WTC11 (cell line): ENCODE measurements at regions not wholly inside any gene's neighbourhood (a gene's known extent, or its start where the extent isn't known, plus 50 kb on each side); places are given as distances from the start of the nearest gene placed in this dataset.

ENCODE experiments used
- ATAC-seq: fragments of 200-7000 bp; cut with Tn5 transposase; 2 replicates; pipeline ENCODE4 v1.10.0; 2021; ENCODE audit warnings: mild to moderate bottlenecking, moderate library complexity
- CTCF ChIA-PET: fragments of 300-600 bp; sonication (Branson Sonifier 250); formaldehyde crosslinking; loops from one replicate; lab custom pipeline; 2021; ENCODE audit warnings: antibody characterized with exemption; lab: Charles Lee
- POLR2A ChIA-PET: fragments of 350-600 bp; sonication (Branson Sonifier 250); formaldehyde crosslinking; loops from one replicate; lab custom pipeline; 2021; ENCODE audit warnings: antibody characterized with exemption; lab: Charles Lee
- DNase-seq: peaks from one replicate; pipeline ENCODE4 v3.0.0; 2021; ENCODE audit warnings: low spot score
- H3K27ac Mint-ChIP-seq: 2 replicates; pipeline ENCODE4 v1.8.0; 2021; ENCODE audit warnings: mixed read lengths
- H3K27me3 Mint-ChIP-seq: 2 replicates; pipeline ENCODE4 v1.8.0; 2021; ENCODE audit warnings: low read depth, mild to moderate bottlenecking, moderate library complexity, mixed read lengths
- H3K36me3 Mint-ChIP-seq: 2 replicates; pipeline ENCODE4 v1.8.0; 2021; ENCODE audit warnings: mixed read lengths
- H3K4me1 Mint-ChIP-seq: 2 replicates; pipeline ENCODE4 v1.8.0; 2022; ENCODE audit warnings: mixed read lengths
- H3K4me3 Mint-ChIP-seq: 2 replicates; pipeline ENCODE4 v1.8.0; 2021; ENCODE audit warnings: mild to moderate bottlenecking, moderate library complexity, mixed read lengths
- H3K9me3 Mint-ChIP-seq: 2 replicates; pipeline ENCODE4 v1.8.0; 2021; ENCODE audit warnings: mixed read lengths
- ATF1 ChIP-seq: sonication (generic); formaldehyde crosslinking; IDR thresholded peaks from 2 replicates; pipeline ENCODE4 v1.8.1; 2023; ENCODE audit warnings: mild to moderate bottlenecking, moderate library complexity, missing genetic modification reagents
- ATF6 ChIP-seq: sonication (generic); formaldehyde crosslinking; IDR thresholded peaks from 2 replicates; pipeline ENCODE4 v1.8.1; 2023; ENCODE audit warnings: mild to moderate bottlenecking, missing genetic modification reagents
- CTCF ChIP-seq: fragments of 200-600 bp; IDR thresholded peaks from 2 replicates; pipeline ENCODE4 v1.8.0; 2022; ENCODE audit warnings: antibody characterized with exemption
- E2F1 ChIP-seq: sonication (generic); formaldehyde crosslinking; IDR thresholded peaks from 2 replicates; pipeline ENCODE4 v1.8.0; 2022; ENCODE audit warnings: mild to moderate bottlenecking, missing genetic modification reagents
- FOXK1 ChIP-seq: sonication (generic); formaldehyde crosslinking; IDR thresholded peaks from 2 replicates; pipeline ENCODE4 v1.8.0; 2022; ENCODE audit warnings: mild to moderate bottlenecking, moderate library complexity, missing genetic modification reagents
- FOXP1 ChIP-seq: sonication (generic); formaldehyde crosslinking; IDR thresholded peaks from 2 replicates; pipeline ENCODE4 v1.8.0; 2022; ENCODE audit warnings: missing genetic modification reagents, mild to moderate bottlenecking, moderate library complexity, borderline replicate concordance
- GTF2I ChIP-seq: fragments of 250-450 bp; sonication (Bioruptor Pico); conservative IDR thresholded peaks from 2 replicates; pipeline ENCODE4 v1.4.0; 2021; ENCODE audit warnings: mild to moderate bottlenecking
- HMGXB4 ChIP-seq: sonication (generic); formaldehyde crosslinking; IDR thresholded peaks from 2 replicates; pipeline ENCODE4 v1.8.1; 2023; ENCODE audit warnings: mild to moderate bottlenecking, moderate library complexity, missing genetic modification reagents
- JUN ChIP-seq: sonication (generic); formaldehyde crosslinking; IDR thresholded peaks from 2 replicates; pipeline ENCODE4 v1.8.0; 2023; ENCODE audit warnings: mild to moderate bottlenecking, missing genetic modification reagents
- MYBL2 ChIP-seq: sonication (generic); formaldehyde crosslinking; IDR thresholded peaks from 2 replicates; pipeline ENCODE4 v1.8.1; 2023; ENCODE audit warnings: mild to moderate bottlenecking, moderate library complexity, missing genetic modification reagents
- NFATC4 ChIP-seq: fragments of 250-450 bp; sonication (Bioruptor Pico); IDR thresholded peaks from 2 replicates; pipeline ENCODE4 v1.9.0; 2021; ENCODE audit warnings: mild to moderate bottlenecking
- STAT6 ChIP-seq: sonication (generic); formaldehyde crosslinking; conservative IDR thresholded peaks from 2 replicates; pipeline ENCODE4 v1.8.1; 2023; ENCODE audit warnings: mild to moderate bottlenecking, low read depth, missing genetic modification reagents, moderate library complexity
- ZNF263 ChIP-seq: sonication (generic); formaldehyde crosslinking; IDR thresholded peaks from 2 replicates; pipeline ENCODE4 v1.8.1; 2022; ENCODE audit warnings: low read depth, mild to moderate bottlenecking, moderate library complexity, missing genetic modification reagents
- ZNF281 ChIP-seq: sonication (generic); formaldehyde crosslinking; IDR thresholded peaks from 2 replicates; pipeline ENCODE4 v1.8.0; 2023; ENCODE audit warnings: mild to moderate bottlenecking, missing genetic modification reagents
- ZNF317 ChIP-seq: sonication (generic); formaldehyde crosslinking; IDR thresholded peaks from 2 replicates; pipeline ENCODE4 v1.8.1; 2023; ENCODE audit warnings: low read depth, mild to moderate bottlenecking, moderate library complexity, missing genetic modification reagents, borderline replicate concordance
- ZNF396 ChIP-seq: fragments of 250-450 bp; sonication (Bioruptor Pico); IDR thresholded peaks from 2 replicates; pipeline ENCODE4 v1.8.0; 2021; ENCODE audit warnings: mild to moderate bottlenecking, moderate library complexity, borderline replicate concordance
- ZNF416 ChIP-seq: fragments of 250-450 bp; sonication (Bioruptor Pico); IDR thresholded peaks from 2 replicates; pipeline ENCODE4 v1.9.0; 2021; ENCODE audit warnings: mild to moderate bottlenecking, inconsistent platforms
- ZSCAN18 ChIP-seq: fragments of 250-450 bp; sonication (Bioruptor Pico); IDR thresholded peaks from 2 replicates; pipeline ENCODE4 v2.1.2; 2022; ENCODE audit warnings: mild to moderate bottlenecking, moderate library complexity

- ChIA-PET POLR2A (interaction anchor here (0.6 kb wide), 1 partner anchor 492 kb away, joined by 5 read pairs; no protein-coding TSS in a partner anchor), CTCF (interaction anchor here (0.7 to 1.9 kb wide), 25 partner anchors 10 to 546 kb away, joined by 3 to 11 read pairs (median 4); no protein-coding TSS in a partner anchor)
- Mint-ChIP-seq H3K4me3 (no peak overlapping the region), H3K9me3 (peaks cover 14% of the 10 kb centered on the region), H3K27me3 (no peaks in the 10 kb centered on the region), H3K36me3 (no peaks in the 10 kb centered on the region), H3K4me1 (peaks cover 8% of the 10 kb centered on the region), H3K27ac (peak overlapping the region; percentile 33; the same call in 1 of the 2 replicates)
- DNase-seq: no peak
- TF ChIP-seq MYBL2 (no peak), ZSCAN18 (CRISPR knock-in tag) (no peak), ZNF263 (CRISPR knock-in tag) (no peak), STAT6 (CRISPR knock-in tag) (no peak), CTCF (peak; percentile 38; the same call in 1 of the 2 replicates), ZNF396 (no peak), ZNF416 (CRISPR knock-in tag) (no peak), ATF1 (CRISPR knock-in tag) (no peak)
- ATAC-seq: peak; percentile 65
Measured at GRCh38 chr12:92987362-92987761, 58.3 kb upstream of the EEA1 start.

GRCh38 chr12:92987846-92988621 is 58.9 kb upstream of the EEA1 start:
- ChIA-PET POLR2A (interaction anchor here (0.7 kb wide), 2 partner anchors 254 to 385 kb away, joined by 3 to 4 read pairs; no protein-coding TSS in a partner anchor), CTCF (interaction anchor here (0.7 to 1.9 kb wide), 23 partner anchors 9 to 546 kb away, joined by 3 to 11 read pairs (median 4); no protein-coding TSS in a partner anchor)
- Mint-ChIP-seq H3K27ac (peak overlapping the region; percentile 63), H3K27me3 (no peaks in the 10 kb centered on the region), H3K4me3 (no peak overlapping the region), H3K9me3 (peaks cover 9% of the 10 kb centered on the region), H3K36me3 (peaks cover 1% of the 10 kb centered on the region; the same call in 1 of the 2 replicates), H3K4me1 (peaks cover 8% of the 10 kb centered on the region)
- DNase-seq (peak; percentile 27), ATAC-seq (peak; percentile 87)
- no peak for TF ChIP-seq HMGXB4 (CRISPR knock-in tag)
- no peak for TF ChIP-seq GTF2I
- no peak for TF ChIP-seq FOXP1 (CRISPR knock-in tag)
- no peak for TF ChIP-seq E2F1 (CRISPR knock-in tag)
- no peak for TF ChIP-seq ZNF281 (CRISPR knock-in tag)
- TF ChIP-seq MYBL2: no peak
- no peak for TF ChIP-seq NFATC4 (CRISPR knock-in tag)
- TF ChIP-seq ZNF317 (CRISPR knock-in tag): no peak
- no peak for TF ChIP-seq JUN (CRISPR knock-in tag)
- no peak for TF ChIP-seq FOXK1 (CRISPR knock-in tag)
- no peak for TF ChIP-seq ZNF416 (CRISPR knock-in tag)
- no peak for TF ChIP-seq ATF6 (CRISPR knock-in tag)
